ENCODE measurements at regions not wholly inside any gene's neighbourhood (a gene's known extent, or its start where the extent isn't known, plus 50 kb on each side); places are given as distances from the start of the nearest gene placed in this dataset.

- TF ChIP-seq EZH2phosphoT487 (IDR thresholded peaks at IDR 0.05; ENCODE audit: borderline replicate concordance, low read depth): no peak
Measured at GRCh38 chr9:89905606-89906338, 301.0 kb downstream of the GADD45G start (continued).

- ChIA-PET CTCF (no interaction called here), POLR2A (no interaction called here)
- H3F3A ChIP-seq (replicated peaks; ENCODE audit: insufficient read depth): no peaks in the 10 kb centered on the region
- no peaks in the 10 kb centered on the region for H4K20me1 ChIP-seq (ENCODE audit: insufficient read depth)
- no peak overlapping the region for H3K4me3 ChIP-seq (ENCODE audit: low read depth in 2 of 2, low read length in 1 of 2)
- 31% methylated on average over 8 of the region's 9 CpGs for WGBS (ENCODE audit: low lambda C conversion rate)
- H3K9me3 ChIP-seq: no peaks in the 10 kb centered on the region
- no peak overlapping the region for H2AFZ ChIP-seq (ENCODE audit: low read depth)
- H3K27me3 ChIP-seq (ENCODE audit: insufficient read depth): no peaks in the 10 kb centered on the region
- no peaks in the 10 kb centered on the region for H3K4me1 ChIP-seq (ENCODE audit: control insufficient read depth in 1 of 2, insufficient read depth in 2 of 2, low read depth in 1 of 2, low read length in 1 of 2)
- no peak for DNase-seq
- H3K79me2 ChIP-seq (ENCODE audit: insufficient read depth): no peaks in the 10 kb centered on the region
- H3K36me3 ChIP-seq (replicated peaks in 1 of 2; ENCODE audit: control insufficient read depth in 1 of 2, insufficient read depth in 2 of 2, low read length in 1 of 2): no peaks in the 10 kb centered on the region
- H3K9ac ChIP-seq: no peak overlapping the region
- H3K9me2 ChIP-seq: no peaks in the 10 kb centered on the region
- no peak overlapping the region for H3K4me2 ChIP-seq
- no peak for TF ChIP-seq MEF2A (IDR thresholded peaks at IDR 0.05; ENCODE audit: borderline replicate concordance, low read depth)
- no peak for TF ChIP-seq CHD2 (IDR thresholded peaks at IDR 0.05; ENCODE audit: low read length, partially characterized antibody)
- no peak for TF ChIP-seq ELF1 (IDR thresholded peaks at IDR 0.05)
- TF ChIP-seq PBX3 (IDR thresholded peaks at IDR 0.05): no peak
- no peak for TF ChIP-seq ZBTB33 (IDR thresholded peaks at IDR 0.05; ENCODE audit: borderline replicate concordance, low read depth)
- TF ChIP-seq RCOR1 (IDR thresholded peaks at IDR 0.05; ENCODE audit: low read length): no peak
- TF ChIP-seq RFX5 (IDR thresholded peaks at IDR 0.05; ENCODE audit: low read length): no peak
- no peak for TF ChIP-seq YY1 (IDR thresholded peaks at IDR 0.05; ENCODE audit: low read depth)
- no peak for TF ChIP-seq FOSL2 (IDR thresholded peaks at IDR 0.05; ENCODE audit: borderline replicate concordance, low read depth)
- TF ChIP-seq NFIC (IDR thresholded peaks at IDR 0.05; ENCODE audit: borderline replicate concordance): no peak
- no peak for TF ChIP-seq MXI1 (IDR thresholded peaks at IDR 0.05; ENCODE audit: low read depth, low read length)
- no peak for TF ChIP-seq POLR2AphosphoS5 (IDR thresholded peaks at IDR 0.05; ENCODE audit: low read depth, low read length)
- TF ChIP-seq SMC3 (IDR thresholded peaks at IDR 0.05; ENCODE audit: low read depth, low read length): no peak
- TF ChIP-seq CTCF (IDR thresholded peaks at IDR 0.05): no peak
- no peak for TF ChIP-seq EP300 (IDR thresholded peaks at IDR 0.05; ENCODE audit: borderline replicate concordance in 1 of 2, low read depth in 1 of 2, low read length in 1 of 2)
- no peak for TF ChIP-seq FOXM1 (IDR thresholded peaks at IDR 0.05; ENCODE audit: low read depth)
- no peak for TF ChIP-seq FOXJ3 (CRISPR knock-in tag; IDR thresholded peaks at IDR 0.05)
- no peak overlapping the region for H3K27ac ChIP-seq (ENCODE audit: low read depth in 2 of 2, low read length in 1 of 2)
Measured at GRCh38 chr9:89911721-89912604, 307.2 kb downstream of the GADD45G start.

Measured in SK-N-SH (cell line).